IMR-90 (cell line): ENCODE measurements at regions not wholly inside any gene's neighbourhood (a gene's known extent, or its start where the extent isn't known, plus 50 kb on each side); places are given as distances from the start of the nearest gene placed in this dataset.

Experiments used
- ATAC-seq: fragments of 200-7000 bp; cut with Tn5 transposase; 2 replicates; pipeline ENCODE4 v1.9.1; 2020; ENCODE audit warnings: low read depth, mild to moderate bottlenecking, moderate library complexity
- BruUV-seq: library from RNA; stranded (reverse); fragments of 400-500 nt; replicated peaks from 2 replicates; lab custom pipeline; 2021; lab: Mats Ljungman, UMichigan
- CTCF ChIA-PET: fragments of 300-600 bp; formaldehyde crosslinking; extraction: SDS; loops from one replicate; lab custom pipeline; 2021; ENCODE audit warnings: antibody characterized with exemption; lab: Yijun Ruan, JAX
- POLR2A ChIA-PET: fragments of 300-600 bp; sonication (Branson Sonifier 250); formaldehyde crosslinking; loops from one replicate; lab custom pipeline; 2022; ENCODE audit warnings: antibody characterized with exemption; ENCODE audit not compliant: unreplicated experiment; lab: Charles Lee
- DNase-seq: peaks from one replicate; pipeline ENCODE4 v3.0.0; 2013
- H2AFZ ChIP-seq: replicated peaks from 2 replicates; pipeline ENCODE3; 2013; ENCODE audit warnings: low read length, mild to moderate bottlenecking; ENCODE audit not compliant: poor library complexity
- H2AK5ac ChIP-seq: 2 replicates; pipeline ENCODE4 v1.6.1; 2013; ENCODE audit warnings: low read depth, low read length, inconsistent platforms
- H2AK9ac ChIP-seq: replicated peaks from 2 replicates; pipeline ENCODE3; 2013; ENCODE audit warnings: mild to moderate bottlenecking, low read depth, low read length, moderate library complexity; ENCODE audit not compliant: poor library complexity
- H2BK120ac ChIP-seq: 2 replicates; pipeline ENCODE4 v1.6.1; 2013; ENCODE audit warnings: low read depth, low read length, inconsistent platforms
- H2BK15ac ChIP-seq: 3 replicates; pipeline ENCODE4 v1.6.1; 2013; ENCODE audit warnings: low read depth, low read length, inconsistent platforms
- H2BK20ac ChIP-seq: 2 replicates; pipeline ENCODE4 v1.6.1; 2013; ENCODE audit warnings: low read depth, mild to moderate bottlenecking, inconsistent platforms, low read length, moderate library complexity
- H2BK5ac ChIP-seq: 2 replicates; pipeline ENCODE4 v1.6.1; 2013; ENCODE audit warnings: mild to moderate bottlenecking, low read depth, low read length, inconsistent platforms; ENCODE audit not compliant: poor library complexity, severe bottlenecking
- H3K14ac ChIP-seq: replicated peaks from 2 replicates; pipeline ENCODE4 v1.6.1; 2013; ENCODE audit warnings: low read depth, low read length, inconsistent platforms
- H3K18ac ChIP-seq: 2 replicates; pipeline ENCODE4 v1.6.1; 2013; ENCODE audit warnings: low read depth, low read length, control low read depth
- H3K23ac ChIP-seq: 2 replicates; pipeline ENCODE4 v1.6.1; 2013; ENCODE audit warnings: low read depth, low read length, inconsistent platforms
- H3K27ac ChIP-seq: 2 replicates; pipeline ENCODE4 v1.5.1; 2013; ENCODE audit warnings: mild to moderate bottlenecking, control low read depth, low read length; ENCODE audit not compliant: insufficient read depth
- H3K27me3 ChIP-seq: 2 replicates; pipeline ENCODE4 v1.6.1; 2013; ENCODE audit warnings: low read length; ENCODE audit not compliant: control insufficient read depth, insufficient read depth
- H3K36me3 ChIP-seq: 2 replicates; pipeline ENCODE4 v1.6.1; 2013; ENCODE audit warnings: low read length, mixed read lengths; ENCODE audit not compliant: control insufficient read depth, insufficient read depth
- H3K4ac ChIP-seq: 2 replicates; pipeline ENCODE4 v1.6.1; 2013; ENCODE audit warnings: low read depth, low read length, inconsistent platforms
- H3K4me1 ChIP-seq: 2 replicates; pipeline ENCODE4 v1.6.1; 2013; ENCODE audit warnings: low read length, mixed read lengths; ENCODE audit not compliant: control insufficient read depth, insufficient read depth
- H3K4me2 ChIP-seq: 2 replicates; pipeline ENCODE4 v1.6.1; 2013; ENCODE audit warnings: low read depth, mild to moderate bottlenecking, control low read depth, low read length, moderate library complexity
- H3K4me3 ChIP-seq: 2 replicates; pipeline ENCODE4 v1.5.1; 2013; ENCODE audit warnings: low read depth, mild to moderate bottlenecking, control low read depth, low read length, moderate library complexity; ENCODE audit not compliant: insufficient read depth
- H3K56ac ChIP-seq: 2 replicates; pipeline ENCODE4 v1.6.1; 2013; ENCODE audit warnings: low read length, inconsistent platforms; ENCODE audit not compliant: insufficient read depth; ENCODE audit errors: extremely low read depth
- H3K79me1 ChIP-seq, 2 experiments: 2 replicates each; pipeline ENCODE4 v1.6.1; 2013; ENCODE audit warnings: low read length in 2 of 2, inconsistent platforms in 1 of 2, low read depth in 1 of 2
- H3K9ac ChIP-seq: 2 replicates; pipeline ENCODE4 v1.6.1; 2013; ENCODE audit warnings: low read depth, low read length, control low read depth
- H3K9me1 ChIP-seq: 2 replicates; pipeline ENCODE4 v1.6.1; 2013; ENCODE audit warnings: low read length, inconsistent platforms; ENCODE audit not compliant: insufficient read depth
- H3K9me3 ChIP-seq: 2 replicates; pipeline ENCODE4 v1.6.1; 2013; ENCODE audit warnings: low read length; ENCODE audit not compliant: control insufficient read depth, insufficient read depth
- H4K20me1 ChIP-seq: 2 replicates; pipeline ENCODE4 v1.6.1; 2013; ENCODE audit warnings: low read length, inconsistent platforms; ENCODE audit not compliant: insufficient read depth
- H4K5ac ChIP-seq: 2 replicates; pipeline ENCODE4 v1.6.1; 2013; ENCODE audit warnings: mild to moderate bottlenecking, low read depth, low read length, control low read depth
- H4K8ac ChIP-seq, 2 experiments: 2 replicates each; pipeline ENCODE4 v1.6.1; 2013; ENCODE audit warnings: low read depth in 2 of 2, low read length in 2 of 2, control low read depth in 1 of 2, inconsistent platforms in 1 of 2
- H4K91ac ChIP-seq: 2 replicates; pipeline ENCODE4 v1.6.1; 2013; ENCODE audit warnings: low read depth, low read length, inconsistent platforms; ENCODE audit not compliant: insufficient read depth
- CEBPB ChIP-seq: IDR thresholded peaks from 2 replicates; pipeline ENCODE4 v1.6.1; 2012; ENCODE audit warnings: low read depth, low read length, improper control_type of control experiment
- CHD1 ChIP-seq: IDR thresholded peaks from 2 replicates; pipeline ENCODE4 v1.6.1; 2012; ENCODE audit warnings: low read depth, low read length, improper control_type of control experiment
- MAZ ChIP-seq: IDR thresholded peaks from 2 replicates; pipeline ENCODE4 v1.6.1; 2012; ENCODE audit warnings: low read depth, mild to moderate bottlenecking, low read length, improper control_type of control experiment, moderate library complexity, borderline replicate concordance
- NFE2L2 ChIP-seq: fragments of 150-350 bp; IDR thresholded peaks from 2 replicates; pipeline ENCODE4 v1.6.1; 2016; ENCODE audit warnings: low read depth, mild to moderate bottlenecking, low read length
- SMC3 ChIP-seq: fragments of 150-350 bp; IDR thresholded peaks from 2 replicates; pipeline ENCODE4 v1.6.1; 2016; ENCODE audit warnings: low read depth, mild to moderate bottlenecking, antibody characterized with exemption, low read length, moderate library complexity
- WGBS, 2 experiments: methylation state at CpG; one replicate each; pipeline versions ENCODE4 v1.1.5 to v1.1.7; 2013; ENCODE audit warnings: missing lambda C conversion rate in 2 of 2; ENCODE audit not compliant: insufficient read length in 1 of 2; ENCODE audit errors: extremely low coverage in 2 of 2; 5-methylcytosine and 5-hydroxymethylcytosine counted together
- dilution Hi-C: fragments of 300-500 bp; cut with HindIII; formaldehyde crosslinking; loops from one replicate; pipeline ENCODE4 v1.14.3; 2018; ENCODE audit warnings: low sequenced_read_pairs; ENCODE audit not compliant: unreplicated experiment
- in situ Hi-C: fragments of 300-500 bp; cut with MboI; formaldehyde crosslinking; loops from 3 replicates; pipeline ENCODE4 v1.14.3; 2019; ENCODE audit warnings: low sequenced_read_pairs, inconsistent platforms, mixed read lengths
- intact Hi-C: fragments of 100-400 bp; cut with micrococcal nuclease; formaldehyde crosslinking; loops from 2 replicates; pipeline ENCODE4 v1.10.0; 2022

- Histone ChIP-seq H3K9me3 (no peaks in the 10 kb centered on the region), H3K27ac (no peak overlapping the region), H2AFZ (no peak overlapping the region), H2BK120ac (no peak overlapping the region), H3K4me3 (no peak overlapping the region), H2BK20ac (no peak overlapping the region), H3K4me2 (no peak overlapping the region), H4K8ac (no peak overlapping the region), H3K23ac (no peak overlapping the region), H2AK5ac (no peak overlapping the region), H3K36me3 (no peaks in the 10 kb centered on the region), H3K14ac (no peak overlapping the region), H4K5ac (no peak overlapping the region), H4K91ac (no peak overlapping the region), H3K27me3 (no peaks in the 10 kb centered on the region), H4K20me1 (no peaks in the 10 kb centered on the region), H3K4me1 (no peaks in the 10 kb centered on the region), H3K9me1 (no peaks in the 10 kb centered on the region), H3K4ac (no peak overlapping the region), H2BK5ac (no peak overlapping the region), H2BK15ac (no peak overlapping the region), H3K56ac (no peak overlapping the region), H3K9ac (no peak overlapping the region), H2AK9ac (no peak overlapping the region), H3K79me1 (no peaks in the 10 kb centered on the region), H3K18ac (no peak overlapping the region)
- no TSS peak for BruUV-seq
- no peak for DNase-seq
- in situ Hi-C loops (no loop called here), dilution Hi-C loops (no loop called here), intact Hi-C loops (no loop called here)
- WGBS, 2 experiments, result no CpG with 5 or more reads among the region's 1 CpG
- CTCF ChIA-PET, result no interaction called here
- no peak for ATAC-seq
- POLR2A ChIA-PET, result no interaction called here
- no peak for TF ChIP-seq SMC3
- TF ChIP-seq CHD1, result no peak
- TF ChIP-seq MAZ, result no peak
- no peak for TF ChIP-seq NFE2L2
- no peak for TF ChIP-seq CEBPB
Observed at GRCh38 chr16:49189286-49189685, 92.4 kb downstream of the CBLN1 start.
